ENCODE measurements at regions not wholly inside any gene's neighbourhood (a gene's known extent, or its start where the extent isn't known, plus 50 kb on each side); places are given as distances from the start of the nearest gene placed in this dataset.

GRCh38 chr9:7388755-7389154, 410.8 kb downstream of the DMAC1 start:
- FAIRE-seq, result no peak

- FAIRE-seq, result no peak
Measured at GRCh38 chr9:7387840-7388239, 411.7 kb downstream of the DMAC1 start.

GRCh38 chr9:7382304-7382703, 417.3 kb downstream of the DMAC1 start:
- no peak for FAIRE-seq

GRCh38 chr9:7377489-7377888, 422.1 kb downstream of the DMAC1 start:
- FAIRE-seq, result no peak

GRCh38 chr9:7376833-7377232, 422.7 kb downstream of the DMAC1 start:
- FAIRE-seq, result no peak

- FAIRE-seq, result no peak
Measured at GRCh38 chr9:7376213-7376612, 423.4 kb downstream of the DMAC1 start.

GRCh38 chr9:7375013-7375511, 424.5 kb downstream of the DMAC1 start:
- FAIRE-seq, result no peak

- no peak for FAIRE-seq
Measured at GRCh38 chr9:7370988-7371387, 428.6 kb downstream of the DMAC1 start.

GRCh38 chr9:7370381-7370780, 429.2 kb downstream of the DMAC1 start:
- FAIRE-seq, result no peak

GRCh38 chr9:7369384-7369821, 430.2 kb downstream of the DMAC1 start:
- no peak for FAIRE-seq

- no peak for FAIRE-seq
Measured at GRCh38 chr9:7368410-7369292, 430.9 kb downstream of the DMAC1 start.

- FAIRE-seq, result no peak
Measured at GRCh38 chr9:7367726-7368125, 431.9 kb downstream of the DMAC1 start.

GRCh38 chr9:7366121-7366520, 433.5 kb downstream of the DMAC1 start:
- no peak for FAIRE-seq

GRCh38 chr9:7363777-7364477, 435.7 kb downstream of the DMAC1 start:
- no peak for FAIRE-seq

GRCh38 chr9:7360513-7360912, 439.1 kb downstream of the DMAC1 start:
- no peak for FAIRE-seq

GRCh38 chr9:7358876-7359275, 440.7 kb downstream of the DMAC1 start:
- FAIRE-seq, result no peak

- no peak for FAIRE-seq
Measured at GRCh38 chr9:7354704-7355103, 444.9 kb downstream of the DMAC1 start.

- FAIRE-seq, result no peak
Measured at GRCh38 chr9:7348692-7349091, 450.9 kb downstream of the DMAC1 start.

GRCh38 chr9:7347556-7347955, 452.0 kb downstream of the DMAC1 start:
- FAIRE-seq, result no peak

GRCh38 chr9:7346144-7346543, 453.4 kb downstream of the DMAC1 start:
- FAIRE-seq, result no peak

GRCh38 chr9:7342736-7343135, 456.8 kb downstream of the DMAC1 start:
- FAIRE-seq, result no peak

- no peak for FAIRE-seq
Measured at GRCh38 chr9:7342229-7342628, 457.3 kb downstream of the DMAC1 start.

- no peak for FAIRE-seq
Measured at GRCh38 chr9:7341571-7341970, 458.0 kb downstream of the DMAC1 start.

GRCh38 chr9:7340451-7340850, 459.1 kb downstream of the DMAC1 start:
- FAIRE-seq, result no peak

Data from colon (tissue), 2 donors.